IPS DF 19.7 (cell line): ENCODE measurements at regions not wholly inside any gene's neighbourhood (a gene's known extent, or its start where the extent isn't known, plus 50 kb on each side); places are given as distances from the start of the nearest gene placed in this dataset.

Source experiments
- DNase-seq: peaks from one replicate; pipeline ENCODE4 v3.0.0-alpha.2; 2013; ENCODE audit warnings: low read depth, low spot score

- DNase-seq = peak; percentile 75
Observed at GRCh38 chr1:98205291-98206017, 284.6 kb upstream of the DPYD start.

- DNase-seq = no peak
Observed at GRCh38 chr1:98203466-98203865, 282.6 kb upstream of the DPYD start.

- DNase-seq = no peak
Observed at GRCh38 chr1:98201666-98202081, 280.8 kb upstream of the DPYD start.

GRCh38 chr1:98197356-98197755 is 276.5 kb upstream of the DPYD start:
- no peak for DNase-seq

DNA sequence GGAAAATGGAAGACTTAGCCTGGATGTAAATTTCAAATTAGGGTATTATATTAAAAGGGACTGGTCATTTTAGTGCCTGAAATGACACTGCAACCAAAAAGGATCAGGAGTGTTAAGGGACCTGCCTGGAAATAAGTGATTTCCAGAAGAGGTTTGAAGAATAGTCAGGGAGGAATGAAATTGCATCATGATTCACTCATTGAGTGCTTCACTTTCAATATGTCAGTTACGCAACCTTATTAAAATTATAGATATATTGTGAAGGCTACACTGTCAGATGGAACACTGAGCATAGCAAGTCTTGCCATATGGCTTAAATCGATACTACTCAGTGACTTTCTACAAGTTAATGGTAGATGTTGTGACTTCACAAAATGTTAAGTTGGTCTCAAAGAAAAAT is 275.2 kb upstream of the DPYD start:
- DNase-seq = no peak

GRCh38 chr1:98188774-98189173 is 267.9 kb upstream of the DPYD start:
- DNase-seq = no peak

DNA sequence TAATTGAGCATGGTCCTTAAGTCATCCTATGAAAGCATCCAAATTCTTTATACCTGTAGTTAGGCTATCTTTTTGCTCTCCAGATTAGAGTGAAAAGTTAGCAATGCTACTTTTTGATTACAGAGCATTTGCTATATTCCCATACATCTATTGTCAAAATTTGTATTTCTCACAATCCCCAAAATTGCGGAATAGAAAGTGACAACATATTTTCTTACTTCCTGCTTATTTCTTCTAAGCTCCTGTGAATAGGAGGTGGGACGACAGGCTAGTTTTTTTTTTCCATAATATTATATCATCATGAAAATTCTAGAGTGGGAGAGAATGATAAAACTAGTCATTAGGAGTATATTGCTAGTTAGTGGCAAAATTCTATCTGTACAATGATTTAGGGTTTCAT is 264.0 kb upstream of the DPYD start:
- no peak for DNase-seq

DNA sequence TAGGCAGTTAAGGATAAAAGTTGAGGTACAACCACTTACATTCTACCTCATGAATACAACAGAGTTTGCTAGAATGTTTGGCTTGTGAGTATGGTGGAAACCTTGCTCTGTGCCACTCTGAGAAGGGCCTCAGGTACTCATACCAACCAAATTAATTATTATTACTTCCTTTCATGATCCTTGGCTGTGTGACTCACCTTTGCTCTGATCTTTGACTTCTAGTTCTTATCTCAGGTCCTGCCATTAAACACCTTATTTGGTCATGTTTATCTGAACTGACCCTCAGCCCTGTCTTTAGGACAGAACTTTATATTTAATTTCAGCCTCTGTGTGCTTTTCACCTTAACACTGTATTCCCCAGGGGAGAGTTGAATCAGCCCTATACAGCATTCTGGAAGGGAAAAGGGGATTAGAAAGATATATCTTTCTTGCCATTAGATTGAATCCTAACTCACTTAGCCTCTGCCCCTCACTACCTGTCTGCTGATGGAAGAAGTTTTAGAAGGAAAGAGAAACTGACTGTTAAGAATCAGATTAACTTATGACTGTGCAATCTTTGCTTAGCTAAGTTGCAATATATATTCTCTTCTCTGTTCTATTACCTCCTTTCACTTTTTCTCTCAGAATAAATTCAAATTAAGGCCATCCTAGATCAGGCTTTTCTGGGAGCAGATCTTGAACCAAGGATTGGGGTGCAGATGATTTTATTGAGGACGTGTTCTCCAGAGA is 260.4 kb upstream of the DPYD start:
- DNase-seq = no peak

GRCh38 chr1:98179151-98179773 is 258.4 kb upstream of the DPYD start:
- no peak for DNase-seq

DNA sequence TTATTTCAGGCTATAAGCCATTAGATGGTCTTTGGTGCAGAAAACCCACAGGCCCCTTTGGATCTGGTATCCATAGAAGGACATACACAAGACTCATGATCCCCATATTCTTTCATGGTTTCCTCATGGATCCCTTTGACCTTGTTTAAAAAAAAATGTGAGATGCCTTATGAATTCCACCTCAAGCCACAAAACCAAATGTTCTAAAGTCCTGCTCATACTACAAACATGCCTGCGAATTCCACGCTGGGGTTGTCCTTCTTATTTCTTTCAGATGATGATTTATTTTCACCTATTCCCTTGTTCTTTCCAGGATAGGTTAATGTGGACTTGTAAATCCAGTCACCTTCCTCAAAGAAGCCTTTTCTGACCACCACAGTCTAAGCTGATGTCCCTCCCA is 256.9 kb upstream of the DPYD start:
- DNase-seq = no peak

DNA sequence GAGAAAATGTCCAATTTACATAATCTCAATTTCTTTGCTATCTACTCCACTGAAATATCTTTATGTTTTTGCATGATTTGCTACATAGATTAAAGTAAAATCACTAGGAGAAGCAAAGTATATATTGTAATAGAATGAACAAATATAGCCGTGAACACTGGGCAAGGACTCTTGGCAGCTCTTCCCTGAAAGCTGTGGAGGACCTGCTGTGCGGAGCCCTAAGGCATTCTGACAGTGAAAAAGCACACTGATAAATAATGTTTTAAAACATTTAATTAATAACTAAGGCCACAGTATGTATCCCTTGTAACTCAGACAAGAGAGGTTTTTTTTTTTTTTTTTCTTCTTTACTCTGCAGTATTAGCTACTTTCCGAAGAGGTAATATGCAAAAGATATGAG is 256.1 kb upstream of the DPYD start:
- no peak for DNase-seq

DNA sequence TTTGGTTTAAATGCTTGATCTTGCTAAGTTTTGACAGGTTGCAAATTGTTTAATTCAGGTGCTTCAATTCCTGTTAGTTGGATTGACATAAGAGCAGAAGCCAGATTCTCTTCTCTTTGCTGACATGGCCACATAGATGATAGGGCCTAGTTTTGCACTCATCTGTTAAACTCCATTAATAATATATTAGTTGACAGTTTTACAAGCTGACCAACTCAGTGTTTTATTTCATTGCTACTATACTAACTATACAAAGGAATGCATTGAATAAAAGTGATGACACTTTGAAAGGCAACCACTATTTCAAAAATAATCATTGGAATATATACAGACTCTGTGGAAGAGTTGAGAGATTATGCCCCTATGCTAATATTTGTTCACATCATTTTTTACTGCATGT is 255.6 kb upstream of the DPYD start:
- no peak for DNase-seq

DNA sequence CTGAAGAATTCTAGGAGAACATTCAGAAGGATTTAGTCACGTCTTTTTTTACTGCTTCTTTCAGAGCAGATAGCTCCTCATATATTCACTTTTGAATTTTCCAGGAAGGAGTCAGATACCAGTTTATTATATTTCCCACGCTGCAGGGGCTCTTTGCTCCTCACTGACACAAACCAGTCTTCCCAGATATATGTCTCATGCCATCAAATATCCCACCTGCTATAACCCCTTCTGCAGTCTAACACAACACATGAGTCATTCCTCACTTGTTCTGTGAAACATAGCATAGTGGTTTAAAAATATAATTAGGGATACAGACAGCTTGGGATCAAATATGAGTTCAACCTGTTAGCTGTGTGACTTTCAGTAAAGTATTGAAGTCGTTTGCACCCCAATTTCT is 251.7 kb upstream of the DPYD start:
- DNase-seq = no peak

- DNase-seq = no peak
Observed at GRCh38 chr1:98172022-98172421, 251.2 kb upstream of the DPYD start.

DNA sequence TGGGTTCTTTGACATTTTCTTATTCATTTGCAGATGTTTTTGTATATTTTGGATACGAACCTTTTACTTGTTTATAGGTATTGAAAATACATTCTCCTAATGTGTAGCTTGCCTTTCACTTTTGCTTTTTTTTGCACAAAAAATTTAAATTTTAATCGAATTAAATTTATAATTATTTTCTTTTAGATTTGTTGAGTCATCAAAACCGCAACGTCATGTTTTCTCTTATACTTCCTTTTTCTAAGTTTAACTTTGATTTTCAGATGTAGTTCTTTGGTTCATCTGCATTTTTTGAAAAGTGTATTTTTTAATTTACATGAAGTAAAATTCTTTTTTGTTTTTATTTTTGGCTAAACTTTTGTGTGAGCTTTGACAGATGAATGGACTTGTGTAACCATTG is 243.7 kb upstream of the DPYD start:
- DNase-seq = no peak

DNA sequence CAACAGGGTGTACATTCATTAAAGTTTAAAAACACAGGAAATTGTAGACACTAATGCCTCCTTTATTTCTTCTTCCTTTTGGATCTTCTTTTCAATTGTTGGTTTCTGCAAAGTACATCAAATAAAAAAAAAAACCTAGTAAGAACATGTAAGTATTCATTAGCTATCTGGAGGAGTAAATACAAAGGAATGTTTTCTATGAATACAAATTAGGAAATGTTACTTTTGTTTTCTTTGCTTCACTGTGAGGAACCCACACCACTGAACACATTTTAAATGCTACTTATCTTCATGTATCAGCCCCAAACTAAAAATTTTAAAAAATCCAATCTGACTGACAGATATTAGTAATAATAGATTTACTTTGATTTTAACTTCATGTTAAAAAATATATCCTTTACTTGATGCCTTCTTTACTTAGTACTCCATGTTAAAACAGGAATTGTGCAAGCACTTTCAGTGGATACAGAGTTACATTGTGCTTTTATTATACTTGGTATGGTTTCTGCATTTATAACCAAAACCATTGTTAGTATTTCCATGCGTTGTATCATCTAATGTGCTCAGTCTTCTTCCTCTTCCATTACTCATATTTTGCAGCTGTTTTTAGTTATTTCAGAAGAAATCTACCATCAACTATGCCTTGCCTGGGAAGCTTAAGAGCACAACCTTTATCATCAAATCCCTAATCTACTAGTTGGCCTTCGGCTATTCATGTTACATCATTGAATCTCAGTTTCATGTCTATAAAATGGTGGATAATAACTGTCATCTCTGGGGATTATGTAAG is 236.9 kb upstream of the DPYD start:
- no peak for DNase-seq

GRCh38 chr1:98147280-98147679 is 226.4 kb upstream of the DPYD start:
- DNase-seq = no peak

DNA sequence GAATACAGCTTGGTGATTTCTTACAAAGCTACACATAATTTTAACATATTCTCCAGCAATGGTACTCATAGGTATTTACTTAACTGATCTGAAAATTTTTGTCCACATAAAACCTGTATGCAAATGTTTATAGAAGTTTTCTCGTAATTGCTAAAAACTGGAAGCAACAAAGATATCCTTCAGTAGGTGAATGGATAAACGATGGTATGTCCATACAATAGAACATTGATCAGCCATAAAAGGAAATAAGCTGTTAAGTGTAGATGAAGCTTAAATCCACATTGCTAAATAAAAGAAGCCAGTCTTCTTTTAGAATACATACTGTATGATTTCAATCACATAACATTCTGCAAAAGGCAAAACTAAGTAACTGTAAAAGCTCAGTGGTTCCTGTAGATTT is 224.8 kb upstream of the DPYD start:
- DNase-seq = no peak

- no peak for DNase-seq
Observed at GRCh38 chr1:98143403-98143802, 222.6 kb upstream of the DPYD start.

GRCh38 chr1:98133131-98133530 is 212.3 kb upstream of the DPYD start:
- no peak for DNase-seq

DNA sequence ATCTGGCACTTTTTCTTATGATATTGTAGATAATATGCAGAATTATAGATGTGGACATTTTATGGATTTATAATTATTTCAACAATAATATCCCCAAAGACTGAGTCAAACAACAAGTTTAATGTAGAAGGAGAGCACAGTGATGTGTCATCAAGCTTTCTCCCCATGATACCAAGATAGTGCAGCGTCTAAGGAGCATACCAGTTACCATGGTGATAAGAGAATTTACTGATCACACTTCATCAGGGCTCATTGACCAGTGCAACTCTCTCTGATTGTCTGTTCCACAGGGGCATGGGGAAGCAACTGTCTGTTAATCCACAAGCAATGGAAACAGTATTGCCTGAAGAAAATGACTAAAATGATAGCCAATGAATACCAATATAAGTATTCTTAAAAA is 209.6 kb upstream of the DPYD start:
- DNase-seq = no peak

DNA sequence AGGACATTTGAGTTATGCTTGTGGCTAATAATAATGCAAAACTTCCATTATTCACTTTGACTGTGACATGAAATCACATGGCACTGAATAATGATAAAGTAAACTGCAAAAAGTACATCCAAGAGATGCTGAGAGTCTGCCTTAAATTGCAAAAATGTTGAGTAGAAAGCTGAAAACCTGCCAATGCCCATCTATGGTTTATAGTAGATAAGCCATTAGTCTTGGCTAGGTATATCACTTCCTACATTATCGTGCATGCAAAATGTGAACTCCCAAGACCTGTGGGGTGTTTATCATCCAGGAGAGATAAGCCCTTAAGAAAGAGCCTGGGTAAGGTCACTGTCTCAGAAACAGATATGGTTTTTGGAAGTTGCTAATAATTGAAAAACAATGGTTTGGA is 208.7 kb upstream of the DPYD start:
- DNase-seq = no peak
